ENCODE measurements at regions not wholly inside any gene's neighbourhood (a gene's known extent, or its start where the extent isn't known, plus 50 kb on each side); places are given as distances from the start of the nearest gene placed in this dataset.

- no peak for DNase-seq (ENCODE audit: low spot score)
These were observed 176.7 kb upstream of the CTTNBP2NL start for GRCh38 chr1:112219267-112219666.

- no peak for DNase-seq (ENCODE audit: low spot score)
These were observed 165.8 kb upstream of the CTTNBP2NL start for GRCh38 chr1:112230232-112230631.

- no peak for DNase-seq (ENCODE audit: low spot score)
These were observed 164.7 kb upstream of the CTTNBP2NL start for GRCh38 chr1:112231331-112231730.

- no peak for DNase-seq (ENCODE audit: low spot score)
These were observed 163.2 kb upstream of the CTTNBP2NL start for GRCh38 chr1:112232848-112233247.

- DNase-seq (ENCODE audit: low spot score): no peak
These were observed 161.3 kb upstream of the CTTNBP2NL start for GRCh38 chr1:112234710-112235109.

- no peak for DNase-seq (ENCODE audit: low spot score)
These were observed 157.9 kb upstream of the CTTNBP2NL start for GRCh38 chr1:112237983-112238545.

- DNase-seq (ENCODE audit: low spot score): no peak
These were observed 156.2 kb upstream of the CTTNBP2NL start for GRCh38 chr1:112239683-112240330.

- DNase-seq (ENCODE audit: low spot score): no peak
These were observed 153.5 kb upstream of the CTTNBP2NL start for GRCh38 chr1:112242470-112242869.

GRCh38 chr1:112244131-112244530 is 151.9 kb upstream of the CTTNBP2NL start:
- no peak for DNase-seq (ENCODE audit: low spot score)

GRCh38 chr1:112245114-112245513 is 150.9 kb upstream of the CTTNBP2NL start:
- DNase-seq (ENCODE audit: low spot score): no peak

GRCh38 chr1:112247036-112247597 is 148.9 kb upstream of the CTTNBP2NL start:
- DNase-seq (ENCODE audit: low spot score): no peak

GRCh38 chr1:112247961-112248360 is 148.1 kb upstream of the CTTNBP2NL start:
- no peak for DNase-seq (ENCODE audit: low spot score)

GRCh38 chr1:112250892-112251291 is 145.1 kb upstream of the CTTNBP2NL start:
- DNase-seq (ENCODE audit: low spot score): no peak

- DNase-seq (ENCODE audit: low spot score): no peak
These were observed 144.1 kb upstream of the CTTNBP2NL start for GRCh38 chr1:112251766-112252506.

- no peak for DNase-seq (ENCODE audit: low spot score)
These were observed 142.6 kb upstream of the CTTNBP2NL start for GRCh38 chr1:112253366-112253765.

- DNase-seq (ENCODE audit: low spot score): no peak
These were observed 140.9 kb upstream of the CTTNBP2NL start for GRCh38 chr1:112255080-112255479.

- DNase-seq (ENCODE audit: low spot score): no peak
These were observed 139.6 kb upstream of the CTTNBP2NL start for GRCh38 chr1:112256411-112256810.

GRCh38 chr1:112257043-112257835 is 138.8 kb upstream of the CTTNBP2NL start:
- no peak for DNase-seq (ENCODE audit: low spot score)

- no peak for DNase-seq (ENCODE audit: low spot score)
These were observed 135.3 kb upstream of the CTTNBP2NL start for GRCh38 chr1:112260699-112261098.

GRCh38 chr1:112262316-112262715 is 133.7 kb upstream of the CTTNBP2NL start:
- DNase-seq (ENCODE audit: low spot score): no peak

GRCh38 chr1:112263042-112263441 is 133.0 kb upstream of the CTTNBP2NL start:
- no peak for DNase-seq (ENCODE audit: low spot score)

GRCh38 chr1:112263453-112263852 is 132.6 kb upstream of the CTTNBP2NL start:
- DNase-seq (ENCODE audit: low spot score): no peak
